Tibial nerve (tissue), 4 donors: ENCODE measurements at regions not wholly inside any gene's neighbourhood (a gene's known extent, or its start where the extent isn't known, plus 50 kb on each side); places are given as distances from the start of the nearest gene placed in this dataset.

Experiments
- DNase-seq, 2 donors: peaks; one replicate each; pipeline ENCODE4 v3.0.0-alpha.2; 2019; ENCODE audit warnings: low spot score in 2 of 2
- H3K27ac ChIP-seq, 4 donors: fragments of 200-600 bp; sonication (generic) in 3 of 4; one replicate each; pipeline ENCODE4 v1.5.1; 2017 to 2019; ENCODE audit warnings: mild to moderate bottlenecking in 1 of 4
- H3K27me3 ChIP-seq, 2 donors: fragments of 200-600 bp; sonication (generic) in 1 of 2; one replicate each; pipeline versions ENCODE4 v1.5.1 to v1.6.0; 2017 to 2019
- H3K36me3 ChIP-seq, 3 donors: fragments of 200-600 bp; sonication (generic); one replicate each; pipeline ENCODE4 v1.5.1; 2018 to 2019
- H3K4me1 ChIP-seq, 4 donors: fragments of 200-600 bp; sonication (generic) in 3 of 4; one replicate each; pipeline ENCODE4 v1.5.1; 2017 to 2019
- H3K4me3 ChIP-seq, 4 donors: fragments of 200-600 bp; sonication (generic) in 3 of 4; one replicate each; pipeline ENCODE4 v1.5.1; 2017 to 2019; ENCODE audit warnings: mild to moderate bottlenecking in 1 of 4, moderate library complexity in 1 of 4
- H3K9me3 ChIP-seq, 4 donors: fragments of 200-600 bp; sonication (generic) in 3 of 4; one replicate each; pipeline ENCODE4 v1.5.1; 2017 to 2019
- EP300 ChIP-seq, 2 donors: sonication (generic); formaldehyde crosslinking; IDR thresholded peaks; one replicate each; pipeline ENCODE4 v1.6.1; 2017; ENCODE audit warnings: antibody characterized with exemption in 2 of 2, mild to moderate bottlenecking in 1 of 2
- POLR2A ChIP-seq, 2 donors: fragments of 450-650 bp; IDR thresholded peaks; one replicate each; pipeline ENCODE4 v1.6.1; 2017; ENCODE audit warnings: antibody characterized with exemption in 2 of 2, mild to moderate bottlenecking in 2 of 2, moderate library complexity in 2 of 2
- WGBS, 2 donors: methylation state at CpG; one replicate each; pipeline ENCODE4 v1.1.5; 2018; 5-methylcytosine and 5-hydroxymethylcytosine counted together
- TF ChIP-seq, protein P1 (sequence below), 5 experiments: fragments of 200-600 bp in 3 of 5; fragments of 450-650 bp in 2 of 5; sonication (generic) in 3 of 5; IDR thresholded peaks; one replicate each; pipeline ENCODE4 v1.5.1; 2016 to 2019; ENCODE audit warnings: antibody characterized with exemption in 5 of 5, mild to moderate bottlenecking in 3 of 5, moderate library complexity in 2 of 5

DNA sequence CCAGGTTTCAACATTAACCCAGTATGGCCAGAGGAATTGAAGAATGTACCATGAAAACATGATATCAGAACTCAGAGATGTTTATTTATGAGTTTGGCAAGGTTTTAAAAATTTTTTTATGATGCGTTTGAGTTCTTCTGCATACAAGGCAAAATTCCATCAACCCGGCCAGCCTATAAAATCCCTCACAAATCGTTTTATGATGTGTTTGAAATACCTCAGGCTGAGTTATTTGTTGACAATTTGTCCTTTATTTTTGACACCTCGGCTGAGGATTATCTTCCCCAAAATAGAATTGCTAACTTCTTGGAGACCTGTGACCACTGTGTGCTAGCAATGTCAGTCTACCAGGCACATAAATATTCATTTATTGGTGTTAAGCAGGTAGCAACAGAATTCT is 91.9 kb upstream of the SLC24A3 start:
- no peak for DNase-seq
- H3K36me3 ChIP-seq: no peaks in the 10 kb centered on the region
- no peak overlapping the region for H3K4me3 ChIP-seq
- WGBS, 2 donors: 43% methylated on average over 4 of the region's 4 CpGs
- no peaks in the 10 kb centered on the region for H3K27me3 ChIP-seq
- TF ChIP-seq POLR2A (IDR thresholded peaks at IDR 0.05) (no peak), EP300 (IDR thresholded peaks at IDR 0.05) (no peak)
- TF ChIP-seq, protein P1, sequence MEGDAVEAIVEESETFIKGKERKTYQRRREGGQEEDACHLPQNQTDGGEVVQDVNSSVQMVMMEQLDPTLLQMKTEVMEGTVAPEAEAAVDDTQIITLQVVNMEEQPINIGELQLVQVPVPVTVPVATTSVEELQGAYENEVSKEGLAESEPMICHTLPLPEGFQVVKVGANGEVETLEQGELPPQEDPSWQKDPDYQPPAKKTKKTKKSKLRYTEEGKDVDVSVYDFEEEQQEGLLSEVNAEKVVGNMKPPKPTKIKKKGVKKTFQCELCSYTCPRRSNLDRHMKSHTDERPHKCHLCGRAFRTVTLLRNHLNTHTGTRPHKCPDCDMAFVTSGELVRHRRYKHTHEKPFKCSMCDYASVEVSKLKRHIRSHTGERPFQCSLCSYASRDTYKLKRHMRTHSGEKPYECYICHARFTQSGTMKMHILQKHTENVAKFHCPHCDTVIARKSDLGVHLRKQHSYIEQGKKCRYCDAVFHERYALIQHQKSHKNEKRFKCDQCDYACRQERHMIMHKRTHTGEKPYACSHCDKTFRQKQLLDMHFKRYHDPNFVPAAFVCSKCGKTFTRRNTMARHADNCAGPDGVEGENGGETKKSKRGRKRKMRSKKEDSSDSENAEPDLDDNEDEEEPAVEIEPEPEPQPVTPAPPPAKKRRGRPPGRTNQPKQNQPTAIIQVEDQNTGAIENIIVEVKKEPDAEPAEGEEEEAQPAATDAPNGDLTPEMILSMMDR (IDR thresholded peaks at IDR 0.05): no peak
- no peaks in the 10 kb centered on the region for H3K4me1 ChIP-seq
- H3K27ac ChIP-seq: no peak overlapping the region
- H3K9me3 ChIP-seq: no peaks in the 10 kb centered on the region

GRCh38 chr20:19121463-19121862 is 91.0 kb upstream of the SLC24A3 start:
- no peaks in the 10 kb centered on the region for H3K4me1 ChIP-seq
- no peaks in the 10 kb centered on the region for H3K9me3 ChIP-seq
- DNase-seq: no peak
- WGBS, 2 donors: 74 to 77% methylated on average over 3 of the region's 3 CpGs
- no peak for TF ChIP-seq POLR2A (IDR thresholded peaks at IDR 0.05)
- TF ChIP-seq EP300 (IDR thresholded peaks at IDR 0.05): no peak
- TF ChIP-seq, protein P1 (IDR thresholded peaks at IDR 0.05): no peak
- H3K27ac ChIP-seq: no peak overlapping the region
- no peaks in the 10 kb centered on the region for H3K36me3 ChIP-seq
- H3K27me3 ChIP-seq: no peaks in the 10 kb centered on the region
- no peak overlapping the region for H3K4me3 ChIP-seq

GRCh38 chr20:19121916-19122315 is 90.5 kb upstream of the SLC24A3 start:
- Histone ChIP-seq H3K9me3 (no peaks in the 10 kb centered on the region), H3K27me3 (no peaks in the 10 kb centered on the region), H3K27ac (no peak overlapping the region), H3K4me3 (no peak overlapping the region), H3K4me1 (no peaks in the 10 kb centered on the region), H3K36me3 (no peaks in the 10 kb centered on the region)
- DNase-seq: no peak
- TF ChIP-seq EP300 (IDR thresholded peaks at IDR 0.05): no peak
- TF ChIP-seq, protein P1 (IDR thresholded peaks at IDR 0.05): no peak
- TF ChIP-seq POLR2A (IDR thresholded peaks at IDR 0.05): no peak

DNA sequence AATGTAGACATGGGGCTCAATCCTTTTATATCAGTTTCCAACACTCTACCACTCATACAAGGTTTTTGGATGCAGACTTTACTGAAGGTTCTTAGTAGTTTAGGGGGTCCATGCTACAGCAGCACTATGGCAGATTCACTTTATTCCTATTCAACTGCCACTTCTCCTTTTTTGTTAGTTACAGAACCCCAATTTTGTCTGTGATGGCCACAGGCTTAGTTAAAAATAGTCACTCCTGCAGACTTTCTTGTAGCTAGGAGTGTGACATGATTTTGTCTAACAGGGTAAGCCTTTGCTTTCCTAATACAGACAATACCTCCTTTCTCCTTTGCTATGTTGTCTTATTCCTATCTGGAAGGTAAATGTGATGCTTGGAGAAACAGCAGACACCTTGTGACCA is 90.0 kb upstream of the SLC24A3 start:
- TF ChIP-seq POLR2A (IDR thresholded peaks at IDR 0.05): no peak
- no peaks in the 10 kb centered on the region for H3K27me3 ChIP-seq
- H3K27ac ChIP-seq: no peak overlapping the region
- no peak overlapping the region for H3K4me3 ChIP-seq
- no peaks in the 10 kb centered on the region for H3K9me3 ChIP-seq
- no peak for DNase-seq
- H3K4me1 ChIP-seq: no peaks in the 10 kb centered on the region
- H3K36me3 ChIP-seq: no peaks in the 10 kb centered on the region

DNA sequence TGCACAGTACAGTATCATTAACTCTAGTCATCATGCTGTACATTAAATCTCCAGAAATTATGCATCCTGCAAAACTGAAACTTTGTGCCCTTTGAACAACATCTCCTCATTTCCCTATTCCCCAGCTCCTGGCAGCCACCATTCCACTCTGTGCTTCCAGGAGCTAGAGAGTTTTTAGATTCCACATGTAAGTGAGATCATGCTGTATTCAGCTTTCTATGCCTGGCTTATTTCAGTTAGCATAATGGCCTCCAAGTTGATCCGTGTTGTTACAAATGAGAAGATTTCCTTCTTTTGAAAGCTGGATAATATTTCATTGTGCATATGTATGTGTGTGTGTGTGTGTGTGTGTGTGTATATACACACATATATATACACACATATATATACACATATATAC is 86.9 kb upstream of the SLC24A3 start:
- 82 to 88% methylated on average over 1 of the region's 1 CpG for WGBS, 2 donors
- no peak for DNase-seq
- Histone ChIP-seq H3K9me3 (no peaks in the 10 kb centered on the region), H3K4me1 (no peaks in the 10 kb centered on the region), H3K36me3 (no peaks in the 10 kb centered on the region), H3K27me3 (no peaks in the 10 kb centered on the region), H3K4me3 (no peak overlapping the region), H3K27ac (no peak overlapping the region)
- TF ChIP-seq POLR2A (IDR thresholded peaks at IDR 0.05) (no peak), EP300 (IDR thresholded peaks at IDR 0.05) (no peak)
- TF ChIP-seq, protein P1 (IDR thresholded peaks at IDR 0.05): no peak

DNA sequence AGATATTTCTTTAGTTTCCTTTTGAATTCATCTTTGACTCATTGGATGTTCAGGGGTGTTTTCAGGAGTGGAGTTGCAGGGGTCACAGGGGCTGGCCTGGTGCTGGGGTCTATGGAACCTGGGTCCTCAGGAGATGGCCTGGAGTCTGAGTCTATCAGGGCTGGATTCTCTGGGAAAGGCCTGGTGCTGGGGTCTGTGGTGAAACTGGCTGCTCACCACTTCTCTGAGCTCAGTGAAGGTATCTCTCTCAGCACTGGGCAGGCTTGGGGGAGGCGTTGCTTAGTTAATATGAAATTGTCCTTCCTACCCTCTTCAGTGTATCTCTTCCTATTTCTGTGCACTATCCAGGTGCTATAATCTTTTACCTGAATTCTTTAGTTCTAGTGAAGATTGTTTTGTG is 83.1 kb upstream of the SLC24A3 start:
- 64 to 88% methylated on average over 1 of the region's 1 CpG for WGBS, 2 donors
- no peaks in the 10 kb centered on the region for H3K27me3 ChIP-seq
- no peak overlapping the region for H3K27ac ChIP-seq
- TF ChIP-seq POLR2A (IDR thresholded peaks at IDR 0.05): no peak
- TF ChIP-seq, protein P1 (IDR thresholded peaks at IDR 0.05): no peak
- H3K9me3 ChIP-seq: peaks cover 0 to 6% (median 0%) of the 10 kb centered on the region in 4 donors
- H3K4me3 ChIP-seq: no peak overlapping the region
- H3K36me3 ChIP-seq: no peaks in the 10 kb centered on the region
- no peak for DNase-seq
- no peaks in the 10 kb centered on the region for H3K4me1 ChIP-seq
